GM19468 (cell line): ENCODE measurements at regions not wholly inside any gene's neighbourhood (a gene's known extent, or its start where the extent isn't known, plus 50 kb on each side); places are given as distances from the start of the nearest gene placed in this dataset.
"Not testable (repeated sequence)": the region's sequence is repeated elsewhere in the genome, so short reads cannot be mapped to it uniquely, and the experiment has no call there.

ENCODE experiments used
- ATAC-seq: cut with Tn5 transposase; IDR thresholded peaks from one replicate; pipeline ENCODE4 v1.9.1; 2021; ENCODE audit warnings: mild to moderate bottlenecking, moderate library complexity, moderate number of reproducible peaks; ENCODE audit not compliant: unreplicated experiment; ENCODE audit errors: extremely low read depth

DNA sequence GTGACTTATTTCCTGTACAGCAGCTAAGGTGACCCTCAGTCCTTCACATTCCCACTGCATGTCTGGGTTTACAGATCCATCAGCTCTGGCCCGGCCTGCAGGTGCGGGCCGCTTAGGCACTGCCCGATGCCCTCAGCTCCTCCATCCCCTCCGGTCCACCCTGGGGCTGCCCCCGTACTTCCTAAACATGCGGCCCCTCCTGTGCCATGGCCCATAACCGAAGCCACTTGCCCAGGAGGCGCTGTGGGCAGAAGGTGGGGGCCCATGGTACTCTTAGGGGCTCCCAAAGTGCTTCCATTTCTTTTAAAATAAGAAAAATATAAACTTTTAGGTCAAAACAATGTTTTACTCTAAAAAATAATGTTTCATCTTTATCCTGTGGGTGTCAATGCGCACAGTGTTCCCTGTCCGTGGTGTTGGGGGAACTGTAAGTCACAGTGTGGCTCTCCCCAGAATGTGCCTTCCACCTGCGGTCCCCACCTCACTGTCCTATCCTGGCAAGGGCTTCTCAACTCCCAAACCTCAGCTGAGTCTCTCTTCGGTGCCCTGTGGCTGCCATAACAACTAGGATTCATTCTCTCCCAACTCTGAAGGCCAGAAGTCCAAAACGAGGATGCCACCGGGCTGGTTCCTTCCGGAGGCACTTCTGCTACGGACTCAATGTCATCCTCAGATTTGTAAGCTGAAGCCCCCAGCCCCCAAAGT is 132.7 kb upstream of the LPCAT1 start:
- ATAC-seq: no peak

DNA sequence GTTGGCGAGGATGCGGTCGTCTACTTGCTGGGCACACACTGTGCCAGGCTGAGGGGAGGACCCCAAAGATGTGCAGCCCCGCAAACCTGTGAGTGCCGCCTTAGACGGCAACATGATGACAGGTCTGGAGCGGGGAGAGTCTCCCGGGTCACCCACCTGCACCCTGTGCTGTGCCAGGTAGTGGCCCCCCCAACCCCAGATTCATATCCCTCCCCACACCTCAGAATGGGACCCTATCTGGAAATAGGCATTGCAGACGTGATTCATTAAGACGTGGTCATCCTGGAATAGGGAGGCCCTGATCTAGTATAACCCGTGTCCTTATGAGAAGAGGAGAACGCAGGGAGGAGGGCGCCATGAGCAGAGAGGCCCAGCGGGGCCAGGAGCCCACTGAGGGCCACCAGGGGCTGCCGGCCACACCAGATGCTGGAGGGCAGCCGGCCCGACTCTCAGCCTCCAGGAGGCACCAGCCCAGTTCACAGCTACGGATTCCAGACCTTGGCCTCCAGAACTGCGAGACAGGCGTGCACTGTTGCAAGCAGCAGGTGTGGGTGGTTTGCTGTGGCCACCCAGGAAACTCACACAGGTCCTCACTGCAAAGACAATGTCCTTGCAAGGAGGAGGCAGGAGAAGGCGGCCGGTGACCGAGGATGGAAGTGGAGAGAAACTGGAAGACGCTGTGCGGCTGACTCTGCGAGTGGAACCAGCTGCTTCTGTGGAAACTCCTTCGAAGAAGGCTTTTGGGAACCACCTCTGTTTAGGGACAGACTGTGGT is 131.9 kb upstream of the LPCAT1 start:
- ATAC-seq: no peak

DNA sequence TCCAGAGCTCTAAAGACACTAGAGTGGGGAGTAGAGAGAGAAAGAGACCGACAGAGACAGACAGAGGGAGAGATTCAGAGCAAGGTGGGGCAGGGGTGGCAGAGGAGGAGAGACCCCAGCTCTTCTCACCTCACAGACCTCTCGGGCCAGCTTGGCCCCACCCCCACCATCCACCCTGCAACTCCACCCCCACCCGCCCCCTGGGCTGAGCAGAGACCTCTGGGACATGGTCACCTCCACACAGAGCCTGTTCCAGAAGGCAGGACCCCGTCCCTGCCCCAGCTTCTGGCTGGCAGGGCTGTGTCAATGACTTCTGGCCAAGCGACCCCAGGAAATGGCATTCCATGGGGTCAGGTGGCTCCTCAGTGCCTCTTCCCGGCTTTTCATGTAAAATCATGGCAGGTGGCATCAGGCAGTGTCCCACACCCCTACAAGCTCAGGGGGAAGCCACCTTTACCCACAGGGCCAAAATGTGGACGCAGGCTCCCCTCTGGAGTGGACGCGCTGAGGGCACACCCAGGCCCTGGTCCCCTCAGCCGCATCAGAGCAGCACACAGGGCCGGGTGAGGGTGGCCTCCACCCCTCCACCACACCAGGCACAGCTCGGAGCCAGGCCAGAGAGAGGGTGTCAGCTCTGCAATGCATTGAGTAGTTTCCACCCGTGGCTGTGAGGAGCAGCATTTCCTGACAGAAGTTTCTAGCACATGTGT is 131.2 kb upstream of the LPCAT1 start:
- no peak for ATAC-seq

DNA sequence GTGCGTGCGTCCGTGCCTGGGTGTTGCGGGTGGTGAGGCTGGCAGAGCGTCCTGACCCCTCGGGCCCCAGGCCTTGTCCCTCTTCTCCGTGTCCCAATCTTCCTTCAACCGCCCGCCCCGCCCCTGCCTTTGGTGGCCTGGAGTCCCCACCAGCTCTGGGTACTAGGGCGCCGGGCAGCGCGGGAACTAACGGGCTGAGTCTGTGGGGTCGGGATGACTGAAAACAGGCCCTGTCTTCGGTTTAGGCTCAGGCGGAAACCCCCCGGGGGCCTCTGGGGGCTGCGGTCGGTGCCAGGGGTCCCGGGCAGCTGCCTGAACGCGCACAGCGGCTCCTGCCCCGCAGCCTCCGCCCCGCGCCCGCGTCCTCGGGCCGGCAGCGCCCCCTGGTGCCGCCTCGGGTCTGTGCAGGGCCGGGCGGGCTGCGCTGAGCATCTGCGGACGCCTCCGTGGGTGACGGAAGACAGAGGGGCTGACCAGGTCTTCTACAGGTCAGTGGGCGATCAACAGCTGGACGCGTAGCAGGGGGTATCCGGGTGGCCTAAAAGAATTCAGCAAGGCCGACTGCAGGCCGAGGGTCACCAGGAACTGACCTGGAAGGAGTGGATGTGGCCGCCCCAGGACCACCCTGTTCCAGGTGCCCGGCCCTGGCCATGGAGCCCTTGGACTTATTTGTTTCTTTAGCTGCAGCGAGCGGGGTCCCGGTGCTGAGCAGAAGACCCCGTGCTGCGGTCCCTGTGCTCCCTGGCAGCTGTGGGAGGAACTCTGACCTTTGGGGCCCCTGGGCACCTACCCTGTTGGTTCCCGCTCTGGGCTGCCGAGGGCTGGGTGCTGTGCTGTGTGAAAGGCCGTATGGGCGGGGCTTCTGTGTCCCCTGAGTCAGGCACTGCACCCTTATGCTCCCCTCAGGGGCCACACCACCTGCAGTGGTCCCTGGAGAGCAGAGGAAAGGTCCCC is 130.2 kb upstream of the LPCAT1 start:
- peak; percentile 78 for ATAC-seq

DNA sequence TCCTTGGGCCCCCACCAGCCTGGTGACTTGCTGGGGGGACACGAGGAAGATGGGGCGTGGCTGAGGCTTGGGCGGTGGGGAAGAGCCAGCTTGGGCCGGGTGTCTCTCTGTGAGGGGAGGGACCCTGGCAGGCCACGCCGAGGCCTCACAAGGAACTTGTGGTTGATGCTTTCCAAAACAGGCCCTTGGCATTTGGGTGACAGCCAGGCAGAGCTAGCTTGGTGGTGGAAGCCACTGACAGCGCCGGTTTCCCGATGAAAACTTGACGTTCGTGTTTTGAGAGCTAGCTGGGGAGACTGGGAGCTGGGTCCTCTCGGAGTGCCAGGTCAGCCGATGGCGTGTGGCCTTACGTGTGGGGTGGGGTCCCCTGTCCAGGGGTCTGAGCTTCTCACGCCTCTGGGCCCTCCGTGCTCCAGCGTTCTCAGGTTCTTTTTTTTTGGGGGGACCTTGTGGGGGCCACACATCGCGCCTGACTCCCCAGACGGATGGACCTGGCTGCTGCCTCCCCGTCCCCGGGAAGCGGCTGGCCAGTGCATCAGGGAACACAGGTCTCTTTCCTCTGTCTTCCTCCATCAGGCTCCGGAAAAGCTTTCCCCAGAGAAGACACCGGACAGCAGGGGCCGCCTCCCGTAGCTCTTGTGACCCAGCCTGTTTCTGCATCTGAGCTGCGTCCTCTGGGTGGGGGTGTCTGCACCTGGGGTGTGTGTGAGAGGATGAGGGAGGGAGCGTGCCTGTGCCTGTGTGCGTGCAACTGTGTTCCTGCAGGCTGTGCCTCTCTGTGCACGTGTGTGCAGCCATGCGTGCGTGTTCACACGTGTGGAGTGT is 129.3 kb upstream of the LPCAT1 start:
- no peak for ATAC-seq

DNA sequence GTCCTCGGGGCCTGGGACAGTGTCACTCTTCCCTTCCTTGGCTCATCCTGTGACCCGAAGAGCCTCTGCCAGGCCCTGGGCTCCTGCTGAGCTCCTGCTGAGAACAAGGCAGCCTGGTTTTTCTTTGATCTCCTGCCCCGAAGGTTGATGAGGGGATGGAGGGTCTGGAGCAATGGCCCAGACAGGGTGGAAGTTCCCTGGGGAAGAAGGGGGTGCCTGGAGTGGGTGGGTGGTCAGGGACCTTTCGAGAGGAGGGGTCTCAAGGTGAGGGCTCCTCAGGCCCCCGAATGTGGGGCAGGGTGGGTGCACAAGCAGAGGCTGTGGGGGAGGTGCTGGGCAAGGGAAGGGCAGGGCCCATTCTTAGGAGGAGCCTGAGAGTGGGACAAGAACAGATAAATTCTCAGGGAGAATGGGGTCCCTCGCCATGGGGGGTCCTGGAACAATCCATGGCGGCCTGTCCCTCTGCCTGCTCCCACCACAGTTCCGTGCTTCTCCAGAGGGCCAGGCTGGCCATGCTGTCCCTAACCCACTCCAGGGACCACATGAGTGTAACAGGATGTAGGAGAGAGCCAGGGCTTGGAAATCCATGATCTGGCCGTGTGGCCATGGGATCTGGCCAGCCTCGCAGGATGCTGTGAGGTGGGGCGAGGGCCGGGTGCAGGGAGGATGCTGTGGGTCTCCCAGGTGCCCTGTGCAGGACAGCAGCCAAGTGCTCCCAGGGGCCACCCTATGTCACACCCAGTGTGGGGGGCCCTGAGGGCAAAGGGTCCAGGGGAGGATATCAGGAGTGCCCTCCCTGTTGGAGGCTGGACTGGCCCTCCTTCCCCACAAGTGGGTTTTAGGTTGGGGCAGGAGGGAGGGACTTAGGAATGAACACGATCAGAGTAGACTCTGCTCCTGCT is 128.5 kb upstream of the LPCAT1 start:
- ATAC-seq: no peak

DNA sequence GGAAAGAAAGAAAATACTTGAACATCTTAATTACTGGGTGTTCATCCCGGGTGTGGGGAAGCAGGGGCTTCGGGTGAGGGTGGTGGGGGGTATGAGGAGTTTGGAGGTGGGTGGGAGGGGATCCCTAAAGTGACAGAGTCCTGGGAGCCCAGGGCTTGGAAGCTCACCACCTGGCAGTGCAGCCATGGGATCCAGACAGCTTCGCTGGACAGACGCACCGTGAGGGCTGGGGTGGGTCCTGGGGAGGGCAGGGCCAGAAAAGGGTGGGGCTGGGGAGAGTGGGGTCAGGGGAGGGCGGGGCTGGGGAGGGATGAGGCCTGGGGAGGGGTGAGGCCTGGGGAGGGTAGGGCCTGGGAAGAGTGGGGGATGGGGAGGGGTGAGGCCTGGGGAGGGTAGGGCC is 127.5 kb upstream of the LPCAT1 start:
- no peak for ATAC-seq

DNA sequence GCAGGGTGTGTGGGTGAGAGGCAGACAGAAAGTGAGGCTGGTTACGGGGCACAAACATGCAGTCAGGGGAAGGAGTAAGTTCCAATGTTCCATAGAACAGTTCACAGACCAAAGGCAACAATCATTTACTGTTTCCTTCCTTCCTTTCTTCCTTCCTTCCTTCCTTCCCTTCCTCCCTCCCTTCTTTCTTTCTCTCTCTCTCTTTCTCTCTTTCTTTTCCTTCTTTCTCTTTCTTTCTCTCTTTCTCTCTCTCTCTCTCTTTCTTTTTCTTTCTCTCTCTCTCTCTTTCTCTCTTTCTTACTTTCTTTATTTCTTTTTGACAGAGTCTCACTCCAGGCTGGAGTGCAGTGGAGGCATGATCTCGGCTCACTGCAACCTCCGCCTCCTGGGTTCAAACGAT is 125.8 kb upstream of the LPCAT1 start:
- no peak for ATAC-seq

DNA sequence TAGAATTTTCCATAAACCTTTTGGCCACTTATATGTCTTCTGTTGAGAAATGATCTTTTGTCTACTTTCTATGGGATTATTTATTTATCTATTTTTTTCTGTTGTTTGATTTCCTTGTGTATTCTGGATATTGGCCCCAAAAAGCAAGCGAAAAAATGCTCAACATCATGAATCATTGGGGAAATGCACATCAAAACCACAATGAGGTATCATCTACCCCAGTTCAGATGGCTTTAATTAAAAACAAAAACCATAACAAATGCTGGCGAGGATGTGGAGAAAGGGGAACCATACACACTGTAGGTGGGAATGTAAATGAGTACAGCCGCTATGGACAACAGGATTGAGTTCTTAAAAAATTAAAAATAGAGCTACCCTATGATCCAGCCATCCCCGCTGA is 125.0 kb upstream of the LPCAT1 start:
- ATAC-seq: no peak

DNA sequence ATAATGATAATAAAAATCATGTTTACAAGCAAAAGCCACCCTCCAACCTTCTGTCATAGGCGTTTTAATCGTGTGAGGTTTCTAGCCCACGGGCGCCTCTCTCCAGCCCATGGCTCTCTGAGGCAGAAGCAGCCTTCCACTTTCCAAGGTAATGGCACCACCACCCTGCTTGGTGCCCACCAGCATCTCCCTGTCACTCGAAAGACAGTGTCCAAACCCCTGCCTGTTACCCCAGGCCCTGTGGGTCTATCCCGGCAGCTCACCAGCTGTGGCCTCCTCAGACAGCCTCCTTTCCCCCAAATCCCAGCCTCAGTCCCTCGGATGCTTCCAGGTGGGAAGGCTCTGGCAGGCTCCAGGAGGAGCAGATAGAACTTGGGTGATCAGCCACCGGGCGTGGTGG is 123.8 kb upstream of the LPCAT1 start:
- ATAC-seq: no peak

DNA sequence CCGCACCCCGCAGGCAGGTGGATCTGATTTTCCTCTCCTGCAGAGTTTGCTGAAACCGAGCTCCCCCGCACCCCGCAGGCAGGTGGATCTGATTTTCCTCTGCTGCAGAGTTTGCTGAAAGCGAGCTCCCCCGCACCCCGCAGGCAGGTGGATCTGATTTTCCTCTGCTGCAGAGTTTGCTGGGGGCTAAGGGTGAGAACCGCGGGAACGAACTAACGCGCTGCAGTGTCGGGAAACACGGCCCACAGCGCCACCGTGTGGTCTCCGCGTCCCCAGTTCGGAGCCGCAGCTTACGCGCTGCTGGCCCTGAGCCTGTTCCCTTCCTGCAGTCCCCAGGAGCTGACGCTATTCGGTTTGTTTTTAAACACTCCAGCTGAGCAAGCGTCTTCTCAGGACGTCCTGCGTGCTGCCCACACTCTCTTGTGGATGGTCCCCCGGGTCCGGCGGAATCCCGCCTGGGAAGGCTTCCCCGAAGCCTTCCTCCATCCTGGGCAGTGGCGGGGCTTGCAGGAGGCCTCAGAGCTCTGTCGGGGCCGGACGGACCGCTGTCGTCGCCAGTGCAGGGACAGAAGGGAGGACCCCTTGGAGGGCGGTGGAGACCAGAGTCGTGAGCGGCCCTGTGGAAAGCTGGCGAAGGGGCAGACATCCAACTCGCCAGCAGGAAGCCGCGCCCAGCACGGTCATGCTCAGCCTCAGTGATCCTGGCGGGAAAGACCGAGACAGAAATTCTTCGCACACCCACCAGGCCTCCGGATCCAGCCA is 121.2 kb upstream of the LPCAT1 start:
- peak; percentile 50 for ATAC-seq

DNA sequence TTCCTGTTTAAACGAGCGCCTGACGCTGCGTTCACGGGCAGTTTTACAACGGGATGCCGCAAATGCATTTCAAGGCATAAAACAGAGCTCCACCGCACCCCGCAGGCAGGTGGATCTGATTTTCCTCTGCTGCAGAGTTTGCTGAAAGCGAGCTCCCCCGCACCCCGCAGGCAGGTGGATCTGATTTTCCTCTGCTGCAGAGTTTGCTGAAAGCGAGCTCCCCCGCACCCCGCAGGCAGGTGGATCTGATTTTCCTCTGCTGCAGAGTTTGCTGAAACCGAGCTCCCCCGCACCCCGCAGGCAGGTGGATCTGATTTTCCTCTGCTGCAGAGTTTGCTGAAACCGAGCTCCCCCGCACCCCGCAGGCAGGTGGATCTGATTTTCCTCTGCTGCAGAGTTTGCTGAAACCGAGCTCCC is 120.6 kb upstream of the LPCAT1 start:
- ATAC-seq: not testable (repeated sequence)

DNA sequence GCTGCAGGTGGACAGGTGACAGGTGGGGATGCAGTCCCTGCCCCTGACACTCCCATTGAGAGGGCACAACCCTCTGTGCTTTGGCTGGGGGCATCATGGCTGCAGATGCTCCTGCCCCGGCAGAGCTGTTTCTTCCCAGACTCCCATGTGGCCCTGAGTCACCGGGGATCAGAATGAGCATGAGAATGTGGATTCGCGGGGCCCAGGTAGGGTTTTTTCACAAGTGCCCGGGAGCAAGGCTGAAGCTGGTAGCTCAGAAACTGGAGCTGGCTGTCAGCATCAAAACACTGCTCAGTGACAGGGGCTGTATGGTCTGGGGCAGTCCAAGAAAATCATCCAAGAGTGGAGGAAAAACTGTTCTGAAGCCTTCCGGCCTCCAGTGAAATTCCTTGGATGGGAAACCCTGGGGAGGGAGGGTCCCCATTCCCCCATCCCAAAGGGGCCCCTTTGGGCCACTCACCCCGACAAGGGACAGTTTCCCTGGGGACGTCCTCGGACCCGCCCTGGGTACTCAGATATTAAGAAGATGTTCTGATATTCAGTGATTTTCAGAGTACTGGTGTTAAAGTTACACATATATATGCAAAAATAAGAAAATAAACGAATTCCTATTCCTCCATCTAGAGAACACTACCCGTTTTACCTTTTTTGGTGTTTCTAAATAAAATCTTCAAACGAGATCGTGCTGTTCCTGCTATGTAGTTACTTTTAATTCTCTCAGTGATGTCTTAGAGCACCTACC is 120.1 kb upstream of the LPCAT1 start:
- ATAC-seq: no peak

DNA sequence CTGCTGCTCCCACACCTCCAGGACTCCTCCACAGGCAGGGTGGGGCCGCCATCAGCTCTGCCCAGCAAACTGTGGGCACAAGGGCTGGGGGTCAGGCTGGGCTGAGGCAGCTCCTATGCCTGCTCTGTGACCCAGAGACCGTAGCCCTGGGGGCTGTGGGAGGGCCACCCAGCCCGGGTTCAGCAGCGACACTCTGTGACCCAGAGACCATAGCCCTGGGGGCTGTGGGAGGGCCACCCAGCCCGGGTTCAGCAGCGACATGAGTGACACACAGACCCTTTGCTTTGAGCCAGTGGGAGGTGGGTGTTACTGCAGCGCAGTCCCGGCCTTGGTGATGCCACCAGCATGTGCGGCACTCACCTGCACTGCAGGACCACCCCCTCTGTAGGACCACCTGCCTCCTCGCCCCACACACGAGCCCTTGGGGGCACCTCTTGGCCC is 118.9 kb upstream of the LPCAT1 start:
- ATAC-seq: no peak

DNA sequence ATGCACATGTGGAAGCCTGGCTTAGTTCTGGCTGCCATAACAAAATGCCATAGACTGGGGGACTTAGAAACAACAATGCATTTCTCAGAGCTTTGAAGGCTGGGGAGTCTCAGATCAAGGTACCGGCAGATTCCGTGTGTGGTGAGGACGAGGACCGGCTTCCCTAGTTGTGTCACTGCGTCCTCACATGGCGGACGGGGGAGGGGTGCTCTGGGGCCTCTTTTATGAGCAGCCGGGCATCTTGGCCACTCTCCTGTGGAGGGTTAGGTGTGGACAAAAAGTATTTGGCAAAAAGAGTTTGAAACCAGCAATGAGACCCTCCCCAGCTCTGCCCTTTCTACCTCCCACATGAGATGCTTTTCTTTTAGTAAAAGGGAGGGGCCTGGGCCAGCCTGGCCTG is 118.5 kb upstream of the LPCAT1 start:
- no peak for ATAC-seq

DNA sequence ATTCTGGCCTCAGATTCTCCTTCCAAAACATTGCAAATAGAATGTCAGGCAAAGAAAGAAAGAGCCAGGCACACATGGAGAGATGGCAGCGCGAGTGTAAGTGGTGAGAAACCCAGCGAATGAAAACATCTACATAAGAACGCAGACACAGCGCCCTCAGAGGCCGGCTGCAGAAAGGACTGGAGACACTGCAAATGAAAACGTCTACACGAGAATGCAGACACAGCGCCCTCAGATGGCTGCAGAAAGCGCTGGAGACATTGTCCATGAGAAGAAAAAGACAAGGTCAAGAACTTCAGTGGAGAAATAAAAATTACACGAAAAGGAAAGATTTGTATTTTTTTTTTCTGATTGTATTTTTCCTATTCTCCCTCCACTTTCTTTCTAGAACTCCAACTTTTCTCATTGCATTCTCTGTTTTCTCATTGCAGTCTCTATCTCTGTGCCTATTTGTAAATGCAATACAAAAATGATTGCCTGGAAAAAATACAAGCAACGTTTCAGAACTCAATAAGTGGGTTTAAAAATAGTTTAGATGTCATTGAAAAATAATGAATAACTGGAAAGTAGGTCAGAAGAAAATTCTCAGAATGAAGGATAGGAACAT is 117.9 kb upstream of the LPCAT1 start:
- peak; percentile 90 for ATAC-seq
